IMR-90 (cell line): ENCODE measurements at regions not wholly inside any gene's neighbourhood (a gene's known extent, or its start where the extent isn't known, plus 50 kb on each side); places are given as distances from the start of the nearest gene placed in this dataset.

Experiments used
- CEBPB ChIP-seq: IDR thresholded peaks from 2 replicates; pipeline ENCODE4 v1.6.1; 2012; ENCODE audit warnings: low read depth, low read length, improper control_type of control experiment
- CTCF ChIP-seq: conservative IDR thresholded peaks from 2 replicates; pipeline ENCODE4 v1.5.1; 2012; ENCODE audit warnings: mild to moderate bottlenecking, low read depth, low read length, improper control_type of control experiment
- ELK1 ChIP-seq: fragments of 150-350 bp; IDR thresholded peaks from 2 replicates; pipeline ENCODE4 v1.6.1; 2016; ENCODE audit warnings: low read depth, mild to moderate bottlenecking, low read length, moderate library complexity, borderline replicate concordance
- MAFK ChIP-seq: IDR thresholded peaks from 2 replicates; pipeline ENCODE4 v1.6.1; 2012; ENCODE audit warnings: low read depth, low read length, improper control_type of control experiment
- POLR2A ChIP-seq: IDR thresholded peaks from 2 replicates; pipeline ENCODE4 v1.6.1; 2012; ENCODE audit warnings: mild to moderate bottlenecking, low read depth, low read length
- RAD21 ChIP-seq: IDR thresholded peaks from 2 replicates; pipeline ENCODE4 v1.6.1; 2012; ENCODE audit warnings: low read length, improper control_type of control experiment
- RFX5 ChIP-seq: IDR thresholded peaks from 2 replicates; pipeline ENCODE4 v1.8.0; 2012; ENCODE audit warnings: low read depth, mild to moderate bottlenecking, low read length, moderate library complexity
- SMC3 ChIP-seq: fragments of 150-350 bp; IDR thresholded peaks from 2 replicates; pipeline ENCODE4 v1.6.1; 2016; ENCODE audit warnings: low read depth, mild to moderate bottlenecking, antibody characterized with exemption, low read length, moderate library complexity
- USF2 ChIP-seq: fragments of 150-350 bp; IDR thresholded peaks from 2 replicates; pipeline ENCODE4 v1.6.1; 2017; ENCODE audit warnings: mild to moderate bottlenecking, antibody characterized with exemption, low read length, low read depth

GRCh38 chr1:182121787-182122186 lies 60.3 kb upstream of the ZNF648 start:
- TF ChIP-seq CTCF: no peak
- TF ChIP-seq RAD21: no peak
- TF ChIP-seq MAFK: no peak
- no peak for TF ChIP-seq POLR2A
- TF ChIP-seq USF2: no peak
- no peak for TF ChIP-seq ELK1
- no peak for TF ChIP-seq RFX5
- no peak for TF ChIP-seq SMC3
- TF ChIP-seq CEBPB: no peak
